SU-DHL-6 (cell line): ENCODE measurements at regions not wholly inside any gene's neighbourhood (a gene's known extent, or its start where the extent isn't known, plus 50 kb on each side); places are given as distances from the start of the nearest gene placed in this dataset.

Experiments
- CTCF ChIP-seq: fragments of 200-600 bp; sonication (generic); IDR thresholded peaks from one replicate; pipeline ENCODE4 v1.5.1; 2017; ENCODE audit warnings: antibody characterized with exemption, mild to moderate bottlenecking, low read length, moderate library complexity; ENCODE audit not compliant: insufficient read depth, poor library complexity, severe bottlenecking
- EZH2phosphoT487 ChIP-seq: fragments of 200-600 bp; sonication (generic), shearing (Covaris generic); conservative IDR thresholded peaks from 2 replicates; pipeline ENCODE4 v1.6.1; 2018; ENCODE audit warnings: mild to moderate bottlenecking, antibody characterized with exemption, low read length, moderate library complexity, mixed read lengths

GRCh38 chr5:174173766-174174165, 128.3 kb downstream of the NSG2 start:
- no peak for TF ChIP-seq EZH2phosphoT487
- TF ChIP-seq CTCF = no peak
